22Rv1 (cell line): ENCODE measurements at regions not wholly inside any gene's neighbourhood (a gene's known extent, or its start where the extent isn't known, plus 50 kb on each side); places are given as distances from the start of the nearest gene placed in this dataset.

Experiments used
- H3K27ac ChIP-seq: fragments of 450-650 bp; 2 replicates; pipeline ENCODE4 v1.5.1; 2017
- CTCF ChIP-seq: fragments of 450-650 bp; IDR thresholded peaks from 2 replicates; pipeline ENCODE4 v1.5.1; 2017; ENCODE audit warnings: mild to moderate bottlenecking
- ZFX ChIP-seq: fragments of 450-650 bp; IDR thresholded peaks from 2 replicates; pipeline ENCODE4 v1.6.1; 2017; ENCODE audit warnings: antibody characterized with exemption, borderline replicate concordance

GRCh38 chr1:4160181-4160580 lies 260.1 kb upstream of the C1orf174 start:
- no peak for TF ChIP-seq ZFX
- TF ChIP-seq CTCF, result no peak
- no peak overlapping the region for H3K27ac ChIP-seq

- no peak overlapping the region for H3K27ac ChIP-seq
- TF ChIP-seq ZFX (no peak), CTCF (no peak)
Measured at GRCh38 chr1:4161366-4162006, 261.4 kb upstream of the C1orf174 start.

GRCh38 chr1:4164965-4165364 lies 264.9 kb upstream of the C1orf174 start:
- no peak for TF ChIP-seq CTCF
- TF ChIP-seq ZFX, result no peak
- H3K27ac ChIP-seq, result no peak overlapping the region

GRCh38 chr1:4165686-4166300 lies 265.7 kb upstream of the C1orf174 start:
- TF ChIP-seq CTCF (no peak), ZFX (no peak)
- H3K27ac ChIP-seq, result no peak overlapping the region

GRCh38 chr1:4166713-4167112 lies 266.6 kb upstream of the C1orf174 start:
- no peak overlapping the region for H3K27ac ChIP-seq

GRCh38 chr1:4169991-4170390 lies 269.9 kb upstream of the C1orf174 start:
- TF ChIP-seq CTCF (no peak), ZFX (no peak)
- H3K27ac ChIP-seq, result no peak overlapping the region

More at GRCh38 chr1:4166713-4167112, 266.6 kb upstream of the C1orf174 start:
- TF ChIP-seq CTCF, result no peak
- TF ChIP-seq ZFX, result no peak

GRCh38 chr1:4170548-4171340 lies 270.7 kb upstream of the C1orf174 start:
- no peak for TF ChIP-seq CTCF

More at GRCh38 chr1:4170548-4171340, 270.7 kb upstream of the C1orf174 start:
- H3K27ac ChIP-seq, result no peak overlapping the region
